A549 (cell line): ENCODE measurements at regions not wholly inside any gene's neighbourhood (a gene's known extent, or its start where the extent isn't known, plus 50 kb on each side); places are given as distances from the start of the nearest gene placed in this dataset.

ENCODE experiments used
- ATAC-seq, 2 experiments: fragments of 200-7000 bp in 1 of 2; fragments of >200 bp in 1 of 2; cut with Nextera tagmentation in 1 of 2; cut with Tn5 transposase in 1 of 2; 3 replicates each; pipeline versions ENCODE4 v1.8.0 to v1.9.1; 2018 to 2020; ENCODE audit warnings: mild to moderate bottlenecking in 1 of 2, moderate library complexity in 1 of 2
- CTCF ChIA-PET: fragments of 300-600 bp; sonication (Branson Sonifier 250); formaldehyde crosslinking; extraction: SDS; loops from one replicate; lab custom pipeline; 2021; ENCODE audit warnings: antibody characterized with exemption, inconsistent platforms; lab: Yijun Ruan, JAX
- POLR2A ChIA-PET: fragments of 350-600 bp; formaldehyde crosslinking; extraction: SDS; loops from one replicate; lab custom pipeline; 2021; ENCODE audit warnings: antibody characterized with exemption, inconsistent platforms; lab: Yijun Ruan, JAX
- DNase-seq, 2 experiments: peaks; one replicate each; pipeline versions ENCODE4 v3.0.0 to v3.0.0-alpha.2; 2011 to 2016; ENCODE audit warnings: low read depth in 1 of 2, low spot score in 1 of 2
- FAIRE-seq: peaks from 2 replicates; lab custom pipeline; 2011; peaks lifted over from hg19 to GRCh38; lab: Jason Lieb, UNC
- H3K27ac ChIP-seq, 2 experiments: fragments of >200 bp; sonication (Bioruptor Twin); formaldehyde crosslinking; 3 replicates each; pipeline ENCODE4 v1.5.1; 2016 to 2017
- H3K4me1 ChIP-seq: fragments of >200 bp; sonication (Bioruptor Twin); formaldehyde crosslinking; 3 replicates; pipeline ENCODE4 v1.6.1; 2016
- H3K4me2 ChIP-seq: fragments of >200 bp; sonication (Bioruptor Twin); formaldehyde crosslinking; 3 replicates; pipeline ENCODE4 v1.6.1; 2016
- H3K4me3 ChIP-seq: fragments of >200 bp; sonication (Bioruptor Twin); formaldehyde crosslinking; 3 replicates; pipeline ENCODE4 v1.5.1; 2016
- H3K9me3 ChIP-seq: fragments of >200 bp; sonication (Bioruptor Twin); formaldehyde crosslinking; 3 replicates; pipeline ENCODE4 v1.6.1; 2016
- BHLHE40 ChIP-seq: IDR thresholded peaks from 2 replicates; pipeline ENCODE4 v1.6.1; 2012; ENCODE audit warnings: low read depth, low read length, inconsistent platforms
- CBX2 ChIP-seq: fragments of 200-600 bp; sonication (generic); IDR thresholded peaks from 2 replicates; pipeline ENCODE4 v1.6.1; 2016; ENCODE audit warnings: low read depth, mild to moderate bottlenecking, borderline replicate concordance
- CBX8 ChIP-seq: fragments of 200-600 bp; sonication (generic); IDR thresholded peaks from 2 replicates; pipeline ENCODE4 v1.6.1; 2016
- CEBPB ChIP-seq, 2 experiments: fragments of >200 bp in 1 of 2; sonication (Bioruptor Twin) in 1 of 2; formaldehyde crosslinking in 1 of 2; IDR thresholded peaks; 2 replicates each; pipeline ENCODE4 v1.6.1; 2012 to 2016
- FOXS1 ChIP-seq: fragments of 250-450 bp; sonication (Bioruptor Pico); IDR thresholded peaks from 2 replicates; pipeline ENCODE4 v1.5.0; 2020; ENCODE audit warnings: mild to moderate bottlenecking, moderate library complexity
- HOXB13 ChIP-seq: fragments of 250-450 bp; sonication (Bioruptor Pico); IDR thresholded peaks from 2 replicates; pipeline ENCODE4 v1.5.0; 2020; ENCODE audit warnings: low read depth, mild to moderate bottlenecking, moderate library complexity
- KDM1A ChIP-seq: fragments of 200-600 bp; sonication (generic); IDR thresholded peaks from 2 replicates; pipeline ENCODE4 v1.6.1; 2016; ENCODE audit warnings: low read depth, mild to moderate bottlenecking
- KDM5A ChIP-seq: fragments of 200-600 bp; sonication (generic); IDR thresholded peaks from 2 replicates; pipeline ENCODE4 v1.6.1; 2016; ENCODE audit warnings: antibody characterized with exemption, mild to moderate bottlenecking
- MAFK ChIP-seq: fragments of 450-650 bp; IDR thresholded peaks from 2 replicates; pipeline ENCODE4 v1.6.1; 2014; ENCODE audit not compliant: partially characterized antibody
- MAZ ChIP-seq: fragments of 150-350 bp; IDR thresholded peaks from 2 replicates; pipeline ENCODE4 v1.6.1; 2014; ENCODE audit warnings: antibody characterized with exemption, low read depth, low read length, borderline replicate concordance
- MYC ChIP-seq: IDR thresholded peaks from 2 replicates; pipeline ENCODE4 v1.6.1; 2012; ENCODE audit warnings: mild to moderate bottlenecking, inconsistent platforms, low read length, improper control_type of control experiment, borderline replicate concordance
- NR3C1 ChIP-seq: fragments of >200 bp; sonication (Bioruptor Twin); formaldehyde crosslinking; IDR thresholded peaks from 3 replicates; pipeline ENCODE4 v1.6.1; 2017
- POLR2A ChIP-seq: IDR thresholded peaks from 2 replicates; pipeline ENCODE4 v1.6.1; 2012; ENCODE audit warnings: mild to moderate bottlenecking, low read length
- POLR2AphosphoS2 ChIP-seq: conservative IDR thresholded peaks from 2 replicates; pipeline ENCODE4 v1.6.1; 2012; ENCODE audit warnings: low read length, improper control_type of control experiment, inconsistent platforms
- RFX5 ChIP-seq: fragments of 450-650 bp; IDR thresholded peaks from 2 replicates; pipeline ENCODE4 v1.7.1; 2014; ENCODE audit warnings: antibody characterized with exemption, mild to moderate bottlenecking, moderate library complexity
- RNF2 ChIP-seq: fragments of 200-600 bp; sonication (generic); IDR thresholded peaks from 2 replicates; pipeline ENCODE4 v1.6.1; 2016; ENCODE audit warnings: low read depth, mild to moderate bottlenecking, antibody characterized with exemption, moderate library complexity, borderline replicate concordance
- ZC3H11A ChIP-seq: fragments of 450-650 bp; IDR thresholded peaks from 2 replicates; pipeline ENCODE4 v1.6.1; 2014; ENCODE audit warnings: antibody characterized with exemption, mild to moderate bottlenecking
- ZSCAN20 ChIP-seq: fragments of 250-450 bp; sonication (Bioruptor Pico); IDR thresholded peaks from 2 replicates; pipeline ENCODE4 v1.8.0; 2022; ENCODE audit warnings: mild to moderate bottlenecking, moderate library complexity
- WGBS: methylation state at CpG from one replicate; pipeline ENCODE4 v1.1.6; 2017; ENCODE audit errors: missing lambda C conversion rate; 5-methylcytosine and 5-hydroxymethylcytosine counted together
- TF ChIP-seq, protein P1 (sequence below): fragments of 200-600 bp; sonication (generic); IDR thresholded peaks from 2 replicates; pipeline ENCODE4 v1.6.1; 2016; ENCODE audit warnings: antibody characterized with exemption, mild to moderate bottlenecking, moderate library complexity
- TF ChIP-seq, protein P2 (sequence below): IDR thresholded peaks from 2 replicates; pipeline ENCODE4 v1.6.1; 2012; ENCODE audit warnings: low read depth, borderline replicate concordance
- TF ChIP-seq, protein P3 (sequence below): fragments of 150-350 bp; IDR thresholded peaks from 2 replicates; pipeline ENCODE4 v1.6.1; 2014; ENCODE audit warnings: low read depth, mild to moderate bottlenecking, low read length

DNA sequence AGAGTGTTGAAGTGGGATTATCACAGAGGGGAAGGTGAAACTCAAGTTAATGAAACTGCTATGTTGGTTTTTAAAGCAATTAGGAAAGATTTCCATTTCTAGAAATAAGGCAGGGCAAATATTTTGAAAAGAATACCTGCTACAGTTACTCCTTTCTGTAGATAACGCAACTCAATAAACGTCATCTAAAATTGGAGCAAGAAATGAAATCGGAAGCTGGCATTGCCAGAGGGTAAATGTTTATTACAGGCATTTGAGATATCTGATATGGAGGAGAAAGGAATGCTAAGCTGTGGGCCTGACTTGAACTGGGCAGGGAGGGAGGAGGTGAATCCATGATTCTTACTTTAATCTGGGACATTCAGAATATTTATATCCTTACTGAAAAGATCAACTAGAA lies 217.0 kb upstream of the ADARB2 start (continued):
- TF ChIP-seq, protein P1, sequence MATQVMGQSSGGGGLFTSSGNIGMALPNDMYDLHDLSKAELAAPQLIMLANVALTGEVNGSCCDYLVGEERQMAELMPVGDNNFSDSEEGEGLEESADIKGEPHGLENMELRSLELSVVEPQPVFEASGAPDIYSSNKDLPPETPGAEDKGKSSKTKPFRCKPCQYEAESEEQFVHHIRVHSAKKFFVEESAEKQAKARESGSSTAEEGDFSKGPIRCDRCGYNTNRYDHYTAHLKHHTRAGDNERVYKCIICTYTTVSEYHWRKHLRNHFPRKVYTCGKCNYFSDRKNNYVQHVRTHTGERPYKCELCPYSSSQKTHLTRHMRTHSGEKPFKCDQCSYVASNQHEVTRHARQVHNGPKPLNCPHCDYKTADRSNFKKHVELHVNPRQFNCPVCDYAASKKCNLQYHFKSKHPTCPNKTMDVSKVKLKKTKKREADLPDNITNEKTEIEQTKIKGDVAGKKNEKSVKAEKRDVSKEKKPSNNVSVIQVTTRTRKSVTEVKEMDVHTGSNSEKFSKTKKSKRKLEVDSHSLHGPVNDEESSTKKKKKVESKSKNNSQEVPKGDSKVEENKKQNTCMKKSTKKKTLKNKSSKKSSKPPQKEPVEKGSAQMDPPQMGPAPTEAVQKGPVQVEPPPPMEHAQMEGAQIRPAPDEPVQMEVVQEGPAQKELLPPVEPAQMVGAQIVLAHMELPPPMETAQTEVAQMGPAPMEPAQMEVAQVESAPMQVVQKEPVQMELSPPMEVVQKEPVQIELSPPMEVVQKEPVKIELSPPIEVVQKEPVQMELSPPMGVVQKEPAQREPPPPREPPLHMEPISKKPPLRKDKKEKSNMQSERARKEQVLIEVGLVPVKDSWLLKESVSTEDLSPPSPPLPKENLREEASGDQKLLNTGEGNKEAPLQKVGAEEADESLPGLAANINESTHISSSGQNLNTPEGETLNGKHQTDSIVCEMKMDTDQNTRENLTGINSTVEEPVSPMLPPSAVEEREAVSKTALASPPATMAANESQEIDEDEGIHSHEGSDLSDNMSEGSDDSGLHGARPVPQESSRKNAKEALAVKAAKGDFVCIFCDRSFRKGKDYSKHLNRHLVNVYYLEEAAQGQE, result no peak
- TF ChIP-seq MAZ (no peak), ZSCAN20 (CRISPR knock-in tag) (no peak), FOXS1 (CRISPR knock-in tag) (no peak), HOXB13 (CRISPR knock-in tag) (no peak)
- TF ChIP-seq, protein P2, sequence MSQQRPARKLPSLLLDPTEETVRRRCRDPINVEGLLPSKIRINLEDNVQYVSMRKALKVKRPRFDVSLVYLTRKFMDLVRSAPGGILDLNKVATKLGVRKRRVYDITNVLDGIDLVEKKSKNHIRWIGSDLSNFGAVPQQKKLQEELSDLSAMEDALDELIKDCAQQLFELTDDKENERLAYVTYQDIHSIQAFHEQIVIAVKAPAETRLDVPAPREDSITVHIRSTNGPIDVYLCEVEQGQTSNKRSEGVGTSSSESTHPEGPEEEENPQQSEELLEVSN, result no peak

DNA sequence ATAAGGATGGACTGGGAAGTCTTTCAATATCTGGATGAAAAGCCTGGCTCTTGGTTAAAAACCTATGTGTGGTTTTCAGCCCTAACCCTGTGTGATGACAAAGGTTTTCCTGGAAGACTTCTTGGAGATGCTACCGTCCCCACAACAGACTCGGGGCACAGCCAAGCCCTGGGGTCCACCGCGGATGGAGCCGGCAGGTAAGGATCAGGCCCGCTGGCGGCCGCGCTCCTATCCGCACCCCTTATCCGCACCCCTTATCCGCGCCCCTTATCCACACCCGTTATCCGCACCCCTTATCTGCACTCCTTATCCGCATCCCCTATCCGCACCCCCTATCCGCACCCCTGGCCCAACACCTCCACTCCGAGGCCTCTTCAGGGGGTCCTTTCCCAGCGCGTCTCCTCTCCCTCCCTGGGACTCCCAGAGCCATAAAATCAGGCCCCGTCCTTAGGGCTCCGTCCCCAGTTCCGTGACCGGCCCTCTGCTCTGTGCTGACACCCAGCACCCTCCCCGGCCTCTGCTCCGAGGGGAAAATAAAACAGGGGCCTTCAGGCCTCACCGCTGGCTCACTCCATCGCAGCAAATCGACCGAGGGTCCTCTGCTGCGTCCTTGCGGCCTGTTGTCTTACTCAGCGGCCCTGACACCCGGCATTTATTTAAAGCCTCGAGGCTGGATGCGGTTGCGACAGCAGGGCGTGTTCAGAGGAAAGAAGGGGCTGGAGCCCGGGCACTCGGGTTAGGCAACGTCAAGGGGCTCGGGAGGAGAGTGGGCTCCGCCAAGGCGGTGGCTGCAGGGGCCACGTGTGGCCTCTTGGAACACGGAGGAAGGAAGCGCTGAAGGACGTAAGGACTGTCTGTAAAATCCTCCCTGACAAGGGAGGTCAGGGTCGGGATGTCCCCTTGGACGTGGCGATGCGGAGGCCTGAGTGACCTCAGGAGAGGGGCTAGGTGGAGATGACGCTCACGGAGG lies 215.1 kb upstream of the ADARB2 start:
- WGBS, result 59% methylated on average over 53 of the region's 55 CpGs
- no peak overlapping the region for H3K27ac ChIP-seq

DNA sequence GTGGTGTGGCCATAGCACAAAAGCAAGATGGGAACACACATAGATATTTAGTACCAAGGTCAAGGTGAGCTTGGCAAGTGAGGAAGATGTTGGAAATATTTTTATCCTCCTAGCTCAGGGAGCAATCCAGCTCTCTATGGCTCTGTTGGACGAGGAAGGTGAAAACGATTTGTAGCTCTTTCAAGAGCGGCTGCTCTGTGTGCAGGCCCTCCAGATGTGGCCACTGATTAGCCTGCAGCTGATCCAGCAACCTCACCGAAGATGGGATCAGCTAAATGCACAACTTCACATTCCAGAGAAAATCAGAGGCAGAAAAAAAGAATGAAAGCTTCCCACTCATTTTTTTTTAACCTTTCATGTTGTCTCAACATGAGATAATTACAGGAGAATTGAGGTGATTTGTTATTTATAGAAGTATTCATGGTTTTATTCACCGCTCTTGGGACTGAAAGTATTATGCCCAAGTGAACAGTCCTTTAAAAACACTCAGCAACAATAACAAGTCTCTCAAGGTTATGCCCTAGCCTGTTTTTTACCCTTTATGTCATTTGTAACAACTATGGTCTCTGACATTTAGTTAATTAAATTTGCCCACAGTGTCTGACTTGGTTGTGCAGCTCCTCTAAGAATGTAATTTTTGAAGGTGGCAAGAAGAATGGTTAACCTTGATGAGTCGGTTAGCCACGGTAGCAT lies 213.6 kb upstream of the ADARB2 start:
- no peak for DNase-seq
- 5% methylated on average over 7 of the region's 7 CpGs for WGBS
- TF ChIP-seq ZC3H11A, result no peak
- Histone ChIP-seq H3K4me2 (no peak overlapping the region), H3K4me3 (no peak overlapping the region), H3K9me3 (no peaks in the 10 kb centered on the region), H3K4me1 (no peaks in the 10 kb centered on the region), H3K27ac (no peak overlapping the region)
- ATAC-seq, result no peak
- ChIA-PET POLR2A (no interaction called here), CTCF (no interaction called here)
- FAIRE-seq, result no peak

More for the DNA sequence above, 215.1 kb upstream of the ADARB2 start:
- CTCF ChIA-PET, result interaction anchor here (0.6 kb wide), 1 partner anchor 292 kb away, joined by 3 read pairs; no protein-coding TSS in a partner anchor
- Histone ChIP-seq H3K4me1 (no peaks in the 10 kb centered on the region), H3K4me3 (no peak overlapping the region), H3K4me2 (no peak overlapping the region), H3K9me3 (no peaks in the 10 kb centered on the region)
- TF ChIP-seq CEBPB (IDR thresholded peaks at IDR 0.05) (no peak), RNF2 (no peak), MYC (no peak), KDM5A (no peak), NR3C1 (no peak), POLR2A (no peak), CBX2 (no peak), POLR2AphosphoS2 (no peak), MAFK (no peak), CBX8 (no peak), BHLHE40 (no peak), KDM1A (no peak), RFX5 (no peak)
- TF ChIP-seq, protein P3, sequence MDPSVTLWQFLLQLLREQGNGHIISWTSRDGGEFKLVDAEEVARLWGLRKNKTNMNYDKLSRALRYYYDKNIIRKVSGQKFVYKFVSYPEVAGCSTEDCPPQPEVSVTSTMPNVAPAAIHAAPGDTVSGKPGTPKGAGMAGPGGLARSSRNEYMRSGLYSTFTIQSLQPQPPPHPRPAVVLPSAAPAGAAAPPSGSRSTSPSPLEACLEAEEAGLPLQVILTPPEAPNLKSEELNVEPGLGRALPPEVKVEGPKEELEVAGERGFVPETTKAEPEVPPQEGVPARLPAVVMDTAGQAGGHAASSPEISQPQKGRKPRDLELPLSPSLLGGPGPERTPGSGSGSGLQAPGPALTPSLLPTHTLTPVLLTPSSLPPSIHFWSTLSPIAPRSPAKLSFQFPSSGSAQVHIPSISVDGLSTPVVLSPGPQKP, result no peak
- TF ChIP-seq, protein P2, result no peak
- DNase-seq (no peak), FAIRE-seq (no peak), ATAC-seq (no peak)
- POLR2A ChIA-PET, result no interaction called here
